Left hindlimb (tissue), 1 donor: ENCODE measurements at regions not wholly inside any gene's neighbourhood (a gene's known extent, or its start where the extent isn't known, plus 50 kb on each side); places are given as distances from the start of the nearest gene placed in this dataset.

Source experiments
- DNase-seq: peaks from one replicate; pipeline ENCODE4 v3.0.0-alpha.2; 2018

DNA sequence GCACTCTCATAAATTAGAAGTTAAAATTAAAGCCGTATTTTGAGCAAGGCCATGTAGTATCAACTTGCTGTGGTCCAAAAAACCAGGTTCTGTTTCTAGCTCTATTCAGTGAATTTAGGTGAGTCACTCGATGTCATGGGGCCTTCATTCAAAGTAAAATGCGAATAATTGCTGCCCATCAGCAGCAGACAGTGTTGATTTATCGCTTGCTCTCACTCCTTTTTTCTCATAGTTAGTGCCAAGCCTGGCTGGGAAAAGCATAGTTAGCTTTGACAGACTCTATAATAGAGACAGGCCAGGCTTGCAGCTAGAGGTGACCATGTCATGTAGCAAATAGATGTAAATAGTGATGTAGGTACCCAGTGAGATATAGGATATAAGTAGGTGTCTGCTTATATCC is 136.0 kb downstream of the EDN1 start:
- DNase-seq = no peak

DNA sequence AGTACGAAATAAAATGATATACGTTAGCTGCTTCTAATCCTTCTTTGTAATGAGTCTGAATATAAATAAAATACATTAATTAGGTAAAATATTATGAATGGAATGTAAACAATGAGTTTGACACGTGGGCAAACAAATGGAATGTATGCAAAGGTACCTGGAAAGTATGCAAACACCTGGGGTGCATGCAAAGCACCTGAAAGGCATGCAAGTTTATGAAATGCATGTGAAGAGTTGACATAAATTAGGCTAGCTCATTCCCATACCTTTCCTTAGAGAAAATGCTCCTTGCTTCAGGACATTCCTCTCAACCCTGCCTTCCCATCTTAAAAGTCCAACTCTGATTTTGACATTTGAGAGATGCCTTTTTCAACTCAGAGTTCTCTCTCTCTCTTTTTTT is 140.9 kb downstream of the EDN1 start:
- no peak for DNase-seq

- DNase-seq = no peak
Measured at GRCh38 chr6:12436224-12436623, 146.1 kb downstream of the EDN1 start.

- no peak for DNase-seq
Measured at GRCh38 chr6:12436683-12437082, 146.5 kb downstream of the EDN1 start.

DNA sequence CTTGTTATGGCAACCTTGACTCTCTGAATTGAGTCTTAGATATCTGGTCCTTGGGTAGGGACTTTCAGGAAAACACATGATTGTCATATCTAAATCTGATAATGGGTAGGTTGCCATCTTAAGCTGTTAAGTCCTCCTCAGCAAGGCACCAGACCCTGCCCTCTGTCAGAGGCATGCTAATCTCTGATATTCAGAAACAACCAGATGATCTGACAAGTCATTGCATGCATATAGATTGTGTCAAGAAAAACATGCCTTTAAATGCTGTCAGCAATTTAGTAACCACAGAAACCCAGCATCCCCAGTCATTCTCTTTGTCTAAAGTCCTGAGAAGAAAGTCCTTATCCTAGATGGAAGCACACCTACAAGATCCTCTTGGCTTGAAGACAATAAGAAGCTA is 149.1 kb downstream of the EDN1 start:
- no peak for DNase-seq

DNA sequence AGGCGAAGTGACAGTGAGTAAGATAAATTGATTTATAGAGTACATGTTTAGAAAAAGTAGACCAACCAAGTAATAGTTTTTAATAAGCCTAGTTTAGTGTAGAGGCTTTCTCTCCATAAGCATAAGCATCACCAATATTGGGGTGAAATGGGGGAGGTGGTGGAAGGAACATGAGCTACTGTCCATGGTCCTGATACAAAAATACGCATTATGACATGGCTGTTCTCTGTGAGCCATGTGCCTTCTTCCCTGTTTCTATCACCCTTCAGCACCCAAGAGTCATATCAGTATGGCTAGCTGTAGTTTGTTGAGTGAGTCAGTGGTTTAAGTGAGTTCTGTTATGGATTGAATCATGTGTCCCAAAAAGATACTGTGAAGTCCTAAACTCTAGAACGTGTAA is 150.8 kb downstream of the EDN1 start:
- no peak for DNase-seq

- no peak for DNase-seq
Measured at GRCh38 chr6:12442455-12442854, 152.3 kb downstream of the EDN1 start.

DNA sequence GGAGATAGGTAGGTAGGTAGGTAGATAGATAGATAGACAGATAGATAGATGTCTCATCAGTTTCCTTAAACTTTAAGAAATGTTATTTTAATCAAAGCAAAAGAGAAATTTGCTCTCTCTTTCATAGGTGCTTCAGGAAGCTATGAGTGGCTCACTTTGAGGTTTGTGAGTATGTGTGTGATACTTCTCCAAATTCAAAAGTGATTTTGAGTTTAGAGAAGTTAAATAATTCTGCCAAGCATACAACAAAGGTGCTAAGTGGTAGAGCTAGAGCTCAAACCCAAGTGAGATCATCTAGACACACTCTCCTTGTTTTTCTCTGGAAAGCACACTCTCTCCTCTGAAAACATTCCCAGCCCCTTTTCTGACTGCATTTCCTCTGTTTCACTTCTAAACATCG is 156.2 kb downstream of the EDN1 start:
- DNase-seq = no peak

GRCh38 chr6:12449447-12449846 is 159.3 kb downstream of the EDN1 start:
- DNase-seq = no peak

GRCh38 chr6:12450467-12450866 is 160.3 kb downstream of the EDN1 start:
- DNase-seq = no peak

- DNase-seq = no peak
Measured at GRCh38 chr6:12456343-12456742, 166.2 kb downstream of the EDN1 start.

- DNase-seq = no peak
Measured at GRCh38 chr6:12457094-12457493, 166.9 kb downstream of the EDN1 start.

DNA sequence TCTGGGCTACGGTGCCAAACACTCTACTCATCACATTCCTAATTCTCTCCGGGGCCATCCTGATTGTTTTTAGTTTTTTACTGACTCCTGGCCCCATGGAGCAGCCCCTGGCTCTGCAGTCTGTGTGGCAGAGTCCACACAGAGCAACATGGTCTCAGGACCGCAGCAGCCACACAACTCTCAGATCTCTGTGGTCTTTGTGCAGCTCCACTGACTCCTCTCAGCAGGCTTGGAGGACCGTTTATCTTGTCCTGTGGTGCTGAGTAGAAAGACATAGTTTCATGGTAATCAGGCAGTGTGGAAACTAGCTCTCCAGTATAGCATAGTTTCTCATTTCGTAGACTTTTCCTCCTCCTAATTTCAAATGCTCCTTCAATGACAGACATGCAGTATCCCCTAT is 168.4 kb downstream of the EDN1 start:
- DNase-seq = no peak

DNA sequence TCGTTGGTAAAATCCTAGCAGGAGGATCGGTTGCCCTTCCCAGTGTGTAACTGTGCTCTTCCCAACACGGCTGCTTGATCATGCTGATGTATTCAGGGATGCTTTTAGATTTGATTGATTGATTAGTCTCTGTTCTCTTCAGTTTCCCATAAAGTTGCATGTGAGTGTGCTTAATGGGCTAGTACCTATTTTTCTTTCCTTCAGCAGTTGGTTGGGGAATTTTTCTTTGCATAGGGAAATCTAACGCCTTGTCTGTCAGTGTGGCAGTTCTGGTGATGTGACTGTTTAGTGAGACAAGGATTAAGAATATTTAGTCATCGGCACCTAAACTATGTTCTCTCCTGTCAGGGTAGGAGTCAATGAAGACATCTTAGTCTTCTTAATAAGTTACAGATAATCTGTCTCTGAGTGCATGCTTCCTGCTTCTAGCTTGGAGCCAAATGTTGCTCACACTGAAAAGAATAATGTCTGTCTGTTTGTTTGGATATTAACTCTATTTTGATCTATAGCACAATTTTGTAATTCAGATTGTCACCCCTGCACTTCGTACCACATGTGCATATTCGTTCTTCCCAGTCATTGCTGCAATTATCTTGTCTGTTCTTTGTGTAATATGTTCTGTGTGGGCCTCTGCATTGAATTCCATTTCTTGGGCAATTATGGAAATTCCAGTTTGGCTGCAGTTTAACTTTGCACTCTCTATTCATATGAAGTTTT is 169.9 kb downstream of the EDN1 start:
- DNase-seq = no peak

DNA sequence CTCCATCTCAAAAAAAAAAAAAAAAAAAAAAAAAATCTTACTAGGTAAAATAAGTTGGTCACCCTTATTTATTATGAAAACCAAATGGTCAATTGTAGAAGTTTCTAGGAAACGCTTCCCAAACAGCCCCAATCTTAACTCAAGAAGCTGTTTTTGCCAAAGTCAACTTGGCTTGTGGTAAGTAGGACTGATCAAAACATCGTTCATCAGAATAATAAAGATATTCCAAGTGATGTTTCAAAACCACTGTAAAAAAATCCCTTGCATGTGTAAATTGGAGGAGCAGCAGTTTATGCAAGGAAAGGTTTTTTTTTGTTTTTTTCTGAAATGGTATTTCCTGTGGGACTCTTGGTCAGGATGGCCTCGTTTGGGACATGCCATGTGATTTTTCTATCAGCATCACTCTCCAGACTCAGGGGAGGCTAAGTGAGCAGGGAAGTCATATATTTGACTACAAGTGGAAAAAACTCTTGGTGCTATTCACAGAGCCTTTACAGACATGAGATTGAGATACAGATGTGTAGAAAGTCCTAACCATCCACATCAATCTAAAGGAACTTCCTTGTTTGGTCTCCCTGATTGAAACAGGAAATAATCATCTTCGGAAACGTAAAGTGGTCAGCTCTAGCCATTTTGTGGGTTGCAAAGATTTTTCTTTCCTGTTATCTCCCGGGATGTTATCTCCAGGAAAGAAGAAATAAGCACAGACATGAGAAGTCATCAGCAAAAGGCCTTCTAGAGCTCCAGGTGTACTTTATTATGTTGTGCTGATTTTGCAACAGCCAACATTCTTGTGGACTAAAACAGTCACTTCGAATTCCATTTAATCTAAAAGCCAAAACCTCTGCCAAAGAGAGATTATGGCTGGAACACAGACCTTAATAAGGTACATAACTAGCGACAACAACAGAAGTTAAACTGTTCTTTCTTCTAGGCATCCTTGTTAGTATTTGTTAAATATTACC is 177.8 kb downstream of the EDN1 start:
- DNase-seq = no peak

- DNase-seq = no peak
Measured at GRCh38 chr6:12472601-12473038, 182.5 kb downstream of the EDN1 start.

DNA sequence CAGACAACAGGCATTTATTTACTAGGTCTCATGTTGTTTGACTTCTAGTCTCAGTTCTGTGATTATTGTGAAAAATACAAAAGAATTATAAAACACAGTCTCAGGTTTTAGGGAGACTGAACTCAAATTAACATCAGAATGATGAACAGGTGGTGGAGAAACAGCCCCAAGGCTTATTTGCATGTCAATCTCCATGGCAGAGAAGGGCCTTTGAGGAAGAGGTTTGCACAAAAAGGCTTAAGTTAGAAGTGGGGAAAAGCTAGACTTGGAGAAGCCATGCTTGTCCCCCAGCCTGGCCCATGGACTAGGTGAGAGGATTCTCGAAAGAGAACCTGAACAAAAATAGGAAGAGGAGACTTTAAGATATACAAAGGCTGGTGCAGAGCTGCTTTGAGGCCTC is 183.3 kb downstream of the EDN1 start:
- DNase-seq = no peak

GRCh38 chr6:12474167-12475140 is 184.3 kb downstream of the EDN1 start:
- DNase-seq = no peak

- DNase-seq = no peak
Measured at GRCh38 chr6:12476484-12476883, 186.3 kb downstream of the EDN1 start.

GRCh38 chr6:12477616-12478015 is 187.5 kb downstream of the EDN1 start:
- no peak for DNase-seq

DNA sequence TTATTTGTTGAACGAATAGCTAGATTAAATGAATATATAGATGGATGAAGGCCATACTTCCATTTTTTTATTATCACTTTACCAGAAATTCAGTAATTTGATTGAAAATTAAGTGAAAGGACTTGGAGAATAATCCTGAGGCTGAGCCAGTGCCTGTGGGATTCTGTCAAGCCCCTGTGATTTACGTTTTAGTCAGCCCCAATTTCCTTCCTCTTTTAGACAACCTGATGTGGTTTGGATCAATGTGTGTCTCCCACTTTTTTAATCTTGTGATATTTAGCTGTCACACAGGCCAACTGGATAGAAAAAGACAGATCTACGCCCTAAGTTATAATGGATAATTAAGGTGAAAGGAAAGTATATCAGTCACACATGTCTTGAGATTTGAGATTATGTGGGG is 188.8 kb downstream of the EDN1 start:
- DNase-seq = no peak

GRCh38 chr6:12479451-12479850 is 189.3 kb downstream of the EDN1 start:
- DNase-seq = no peak

DNA sequence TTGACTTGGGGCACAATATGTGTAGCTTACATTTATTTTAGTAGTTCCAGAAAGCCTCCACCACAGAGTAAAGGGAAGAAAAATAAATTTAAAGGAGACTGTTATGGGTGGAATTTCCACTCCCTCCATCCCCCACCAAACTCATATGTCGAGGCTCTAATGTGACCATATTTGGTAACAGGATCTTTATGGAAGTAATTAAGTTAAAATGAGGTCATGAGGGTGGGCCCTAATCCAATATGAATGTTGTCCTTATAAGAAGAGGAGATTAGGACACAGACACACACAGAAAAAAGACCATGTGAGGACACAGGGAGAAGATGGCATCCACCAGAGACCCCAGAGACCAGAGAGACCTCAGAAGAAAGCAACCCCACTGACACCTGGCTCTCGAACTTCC is 189.7 kb downstream of the EDN1 start:
- DNase-seq = no peak
